HepG2 (cell line): ENCODE measurements at regions not wholly inside any gene's neighbourhood (a gene's known extent, or its start where the extent isn't known, plus 50 kb on each side); places are given as distances from the start of the nearest gene placed in this dataset.

Source experiments
- ATAC-seq: fragments of 200-7000 bp; cut with Tn5 transposase; 3 replicates; pipeline ENCODE4 v1.9.1; 2020; ENCODE audit warnings: mild to moderate bottlenecking, moderate library complexity
- BruUV-seq: library from RNA; stranded (reverse); fragments of 400-500 nt; replicated peaks from 2 replicates; lab custom pipeline; 2021; lab: Mats Ljungman, UMichigan
- CTCF ChIA-PET: fragments of 300-600 bp; formaldehyde crosslinking; extraction: SDS; loops from one replicate; lab custom pipeline; 2021; ENCODE audit warnings: low total read pairs, inconsistent platforms, low intra/inter-chr PET ratio; lab: Yijun Ruan, JAX
- POLR2A ChIA-PET: fragments of 350-600 bp; sonication (Branson Sonifier 250); formaldehyde crosslinking; loops from one replicate; lab custom pipeline; 2020; ENCODE audit warnings: antibody characterized with exemption, inconsistent platforms; lab: Yijun Ruan, JAX
- DNase-seq: peaks from one replicate; pipeline ENCODE4 v3.0.0-alpha.2; 2015; ENCODE audit warnings: low spot score
- FAIRE-seq: peaks from 3 replicates; lab custom pipeline; 2011; peaks lifted over from hg19 to GRCh38; lab: Jason Lieb, UNC
- H2AFZ ChIP-seq: one replicate; pipeline ENCODE4 v1.6.1; 2011; ENCODE audit warnings: low read length, inconsistent platforms
- H3K27ac ChIP-seq: fragments of 300-600 bp; 3 replicates; pipeline ENCODE4 v1.8.0; 2011; ENCODE audit warnings: mixed run types, mild to moderate bottlenecking, mixed read lengths, low read length, inconsistent platforms; ENCODE audit not compliant: insufficient read depth; ENCODE audit errors: extremely low read length
- H3K27me3 ChIP-seq, 2 experiments: fragments of 200-600 bp in 1 of 2; 2 replicates in 1 of 2; 3 replicates in 1 of 2; pipeline versions ENCODE4 v1.6.0 to v1.8.0; 2011; ENCODE audit warnings: low read length in 2 of 2, mild to moderate bottlenecking in 2 of 2, moderate library complexity in 2 of 2, inconsistent platforms in 1 of 2; ENCODE audit not compliant: insufficient read depth in 2 of 2, control insufficient read depth in 1 of 2
- H3K36me3 ChIP-seq, 2 experiments: fragments of 200-600 bp in 1 of 2; replicated peaks in 1 of 2; 2 replicates in 1 of 2; 3 replicates in 1 of 2; pipeline versions ENCODE4 v1.5.1 to v1.8.0; 2011; ENCODE audit warnings: low read length in 2 of 2, inconsistent platforms in 1 of 2; ENCODE audit not compliant: insufficient read depth in 2 of 2, control insufficient read depth in 1 of 2
- H3K4me1 ChIP-seq: 2 replicates; pipeline ENCODE4 v1.5.1; 2012; ENCODE audit warnings: low read length, inconsistent platforms; ENCODE audit not compliant: insufficient read depth
- H3K4me2 ChIP-seq: 2 replicates; pipeline ENCODE4 v1.6.0; 2011; ENCODE audit warnings: low read depth, low read length, inconsistent platforms
- H3K4me3 ChIP-seq, 3 experiments: fragments of 200-600 bp in 1 of 3; sonication (generic), shearing (Covaris generic) in 1 of 3; replicated peaks in 1 of 3; 2 replicates each; pipeline ENCODE4 v1.5.1; 2011 to 2016; ENCODE audit warnings: low read length in 3 of 3, inconsistent platforms in 2 of 3, low read depth in 2 of 3, mild to moderate bottlenecking in 2 of 3, control low read depth in 1 of 3, mixed read lengths in 1 of 3; ENCODE audit not compliant: insufficient read depth in 1 of 3
- H3K79me2 ChIP-seq: one replicate; pipeline ENCODE4 v1.6.1; 2011; ENCODE audit warnings: low read length, inconsistent platforms; ENCODE audit not compliant: insufficient read depth
- H3K9ac ChIP-seq: 2 replicates; pipeline ENCODE4 v1.6.0; 2011; ENCODE audit warnings: mild to moderate bottlenecking, low read depth, low read length, inconsistent platforms; ENCODE audit not compliant: insufficient read depth
- H3K9me3 ChIP-seq: 2 replicates; pipeline ENCODE4 v1.5.1; 2012; ENCODE audit warnings: mild to moderate bottlenecking, low read length
- H4K20me1 ChIP-seq: 2 replicates; pipeline ENCODE4 v1.6.0; 2011; ENCODE audit warnings: inconsistent platforms, mild to moderate bottlenecking, low read length, moderate library complexity; ENCODE audit not compliant: insufficient read depth
- AGO1 ChIP-seq: fragments of 200-400 bp; formaldehyde crosslinking; IDR thresholded peaks from 2 replicates; pipeline ENCODE4 v1.6.1; 2017; ENCODE audit warnings: mild to moderate bottlenecking, low read depth, low read length, moderate library complexity; ENCODE audit not compliant: poor library complexity, severe bottlenecking
- DPF2 ChIP-seq: sonication (generic); formaldehyde crosslinking; IDR thresholded peaks from 2 replicates; pipeline ENCODE4 v1.4.0; 2020; ENCODE audit warnings: mild to moderate bottlenecking, low read depth, missing genetic modification reagents, borderline replicate concordance
- GTF2F1 ChIP-seq: fragments of 150-350 bp; IDR thresholded peaks from 2 replicates; pipeline ENCODE4 v1.6.1; 2014; ENCODE audit warnings: low read length
- MATR3 ChIP-seq: sonication (generic); formaldehyde crosslinking; IDR thresholded peaks from 2 replicates; pipeline ENCODE4 v1.4.0; 2020; ENCODE audit warnings: missing genetic modification reagents
- MED8 ChIP-seq: sonication (generic); formaldehyde crosslinking; IDR thresholded peaks from 2 replicates; pipeline ENCODE4 v1.8.1; 2023; ENCODE audit warnings: mild to moderate bottlenecking, missing genetic modification reagents; ENCODE audit not compliant: insufficient replicate concordance
- MLXIP ChIP-seq: sonication (generic); formaldehyde crosslinking; IDR thresholded peaks from 2 replicates; pipeline ENCODE4 v1.9.0; 2021; ENCODE audit warnings: missing genetic modification reagents, borderline replicate concordance
- NKX3-1 ChIP-seq: sonication (generic); formaldehyde crosslinking; IDR thresholded peaks from 2 replicates; pipeline ENCODE4 v1.5.0; 2020; ENCODE audit warnings: missing genetic modification reagents
- SCMH1 ChIP-seq: sonication (generic); formaldehyde crosslinking; IDR thresholded peaks from 2 replicates; pipeline ENCODE4 v1.9.0; 2021; ENCODE audit warnings: missing genetic modification reagents, mild to moderate bottlenecking, borderline replicate concordance
- SOX6 ChIP-seq, 2 experiments: fragments of 450-650 bp in 1 of 2; sonication (generic) in 1 of 2; formaldehyde crosslinking in 1 of 2; IDR thresholded peaks; 2 replicates each; pipeline versions ENCODE4 v1.4.0 to v1.6.1; 2017 to 2020; ENCODE audit warnings: antibody characterized with exemption in 1 of 2, mild to moderate bottlenecking in 1 of 2, missing genetic modification reagents in 1 of 2
- ZNF343 ChIP-seq: sonication (generic); formaldehyde crosslinking; IDR thresholded peaks from 2 replicates; pipeline ENCODE4 v1.4.0; 2020; ENCODE audit warnings: mild to moderate bottlenecking, missing genetic modification reagents
- ZNF446 ChIP-seq: sonication (generic); formaldehyde crosslinking; IDR thresholded peaks from 2 replicates; pipeline ENCODE4 v1.5.0; 2020; ENCODE audit warnings: mild to moderate bottlenecking, missing genetic modification reagents
- ZNF615 ChIP-seq: sonication (generic); formaldehyde crosslinking; IDR thresholded peaks from 2 replicates; pipeline ENCODE4 v1.5.0; 2020; ENCODE audit warnings: mild to moderate bottlenecking, missing genetic modification reagents, borderline replicate concordance
- ZNF629 ChIP-seq: sonication (generic); formaldehyde crosslinking; conservative IDR thresholded peaks from 2 replicates; pipeline ENCODE4 v1.5.0; 2020; ENCODE audit warnings: missing genetic modification reagents
- WGBS: methylation state at CpG from one replicate; pipeline ENCODE4 v1.1.6; 2017; ENCODE audit warnings: low lambda C conversion rate; 5-methylcytosine and 5-hydroxymethylcytosine counted together
- in situ Hi-C: cut with HindIII; loops from 2 replicates; pipeline ENCODE4 v1.10.0; 2017; ENCODE audit warnings: low pct_unique_long_range_greater_than_20kb; ENCODE audit not compliant: extremely low pct_ligation_motif_present
- intact Hi-C: fragments of 100-400 bp; cut with micrococcal nuclease; formaldehyde crosslinking; loops from one replicate; pipeline ENCODE4 v1.10.0; 2022; ENCODE audit not compliant: unreplicated experiment
- TF ChIP-seq, protein P1 (sequence below): sonication (generic); formaldehyde crosslinking; IDR thresholded peaks from 2 replicates; pipeline ENCODE4 v1.8.1; 2023; ENCODE audit warnings: mild to moderate bottlenecking, missing genetic modification reagents, borderline replicate concordance

DNA sequence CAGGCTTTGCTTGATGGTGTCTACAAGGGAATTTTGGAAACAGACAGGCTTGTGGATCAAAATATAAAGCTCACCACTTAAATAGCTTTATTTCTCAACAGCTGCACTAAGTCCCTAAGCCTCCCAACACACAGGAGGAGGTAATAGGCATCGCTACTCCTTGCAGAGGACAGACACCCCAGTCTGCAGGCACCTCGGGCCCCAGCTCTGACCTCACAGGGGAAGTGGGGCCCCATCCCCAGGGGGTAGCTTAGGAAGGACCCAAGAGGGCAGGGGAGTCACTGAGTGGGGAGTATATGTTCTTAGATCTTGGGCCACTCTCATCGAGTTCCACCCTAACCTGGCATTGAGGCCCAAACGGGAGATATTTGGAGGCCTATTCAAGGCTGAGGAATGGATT is 66.7 kb upstream of the XPA start (continued):
- no peak for TF ChIP-seq DPF2 (CRISPR knock-in tag)
- TF ChIP-seq, all 625 proteins: peak for 0

DNA sequence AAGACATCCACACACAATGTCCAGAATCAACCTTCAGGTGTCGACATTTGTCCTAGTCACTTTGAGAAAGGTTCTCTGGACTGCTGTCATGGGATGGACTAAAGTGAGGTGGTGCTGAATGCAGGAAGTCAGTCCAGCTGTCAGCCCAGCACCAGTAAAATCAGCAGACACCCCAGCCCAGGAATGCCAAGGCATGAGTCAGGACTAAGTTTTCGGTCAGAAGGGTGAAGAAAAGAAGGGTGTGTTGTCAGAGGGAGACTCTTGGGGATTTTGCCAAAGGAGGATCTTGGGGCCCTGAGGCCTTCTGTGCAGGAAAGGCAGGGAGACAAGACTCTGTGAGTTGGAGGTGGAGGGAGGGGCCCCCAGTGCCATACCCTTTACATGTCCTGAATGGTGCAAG is 69.0 kb upstream of the XPA start:
- Histone ChIP-seq H3K9ac (no peak overlapping the region), H4K20me1 (no peaks in the 10 kb centered on the region), H3K27me3 (0 out of 5 replicates have a peak, but pooled peaks cover 0 to 3% of the 10 kb centered on the region in 2 experiments), H3K9me3 (no peaks in the 10 kb centered on the region), H3K4me2 (no peak overlapping the region), H3K4me3 (no peak overlapping the region), H3K79me2 (no peaks in the 10 kb centered on the region), H3K27ac (no peak overlapping the region), H2AFZ (no peak overlapping the region), H3K4me1 (peaks cover 16% of the 10 kb centered on the region), H3K36me3 (no peaks in the 10 kb centered on the region)
- ChIA-PET POLR2A (no interaction called here), CTCF (no interaction called here)
- TF ChIP-seq NKX3-1 (CRISPR knock-in tag) (no peak), GTF2F1 (no peak), ZNF629 (CRISPR knock-in tag) (no peak), MATR3 (CRISPR knock-in tag) (no peak), MED8 (CRISPR knock-in tag) (no peak), SOX6 (IDR thresholded peaks at IDR 0.05) (no peak), SOX6 (CRISPR knock-in tag; IDR thresholded peaks at IDR 0.05) (no peak), ZNF615 (CRISPR knock-in tag) (no peak), SCMH1 (no peak), MLXIP (CRISPR knock-in tag) (no peak), ZNF446 (CRISPR knock-in tag) (no peak), ZNF343 (no peak), AGO1 (no peak)
- TF ChIP-seq, protein P1, sequence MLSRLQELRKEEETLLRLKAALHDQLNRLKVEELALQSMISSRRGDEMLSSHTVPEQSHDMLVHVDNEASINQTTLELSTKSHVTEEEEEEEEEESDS (CRISPR knock-in tag) = no peak
- in situ Hi-C loops = no loop called here
- ATAC-seq = no peak
- DNase-seq = no peak
- WGBS = 88% methylated on average over 1 of the region's 2 CpGs
- intact Hi-C loops = no loop called here
- no peak for FAIRE-seq
- no TSS peak for BruUV-seq
